HG03060 (cell line): ENCODE measurements at regions not wholly inside any gene's neighbourhood (a gene's known extent, or its start where the extent isn't known, plus 50 kb on each side); places are given as distances from the start of the nearest gene placed in this dataset.
A peak's percentile ranks its signal among the peaks of the same experiment; 100 is the strongest.

Experiments used
- ATAC-seq: cut with Tn5 transposase; IDR thresholded peaks from one replicate; pipeline ENCODE4 v1.9.1; 2021; ENCODE audit warnings: low read depth, moderate number of reproducible peaks; ENCODE audit not compliant: unreplicated experiment

GRCh38 chr10:52927678-52928077 is 155.1 kb upstream of the MBL2 start:
- no peak for ATAC-seq

- ATAC-seq: no peak
These were observed 150.9 kb upstream of the MBL2 start for GRCh38 chr10:52923520-52923919.

GRCh38 chr10:52918714-52919305 is 146.2 kb upstream of the MBL2 start:
- peak; percentile 58 for ATAC-seq

- ATAC-seq: no peak
These were observed 142.8 kb upstream of the MBL2 start for GRCh38 chr10:52915391-52915790.

GRCh38 chr10:52911163-52911562 is 138.6 kb upstream of the MBL2 start:
- ATAC-seq: no peak

- ATAC-seq: no peak
These were observed 135.9 kb upstream of the MBL2 start for GRCh38 chr10:52908478-52908877.

GRCh38 chr10:52906046-52906445 is 133.5 kb upstream of the MBL2 start:
- ATAC-seq: no peak

GRCh38 chr10:52903397-52903938 is 130.9 kb upstream of the MBL2 start:
- ATAC-seq: no peak

GRCh38 chr10:52900593-52900992 is 128.0 kb upstream of the MBL2 start:
- no peak for ATAC-seq

GRCh38 chr10:52897162-52897561 is 124.6 kb upstream of the MBL2 start:
- no peak for ATAC-seq

GRCh38 chr10:52895059-52895458 is 122.5 kb upstream of the MBL2 start:
- ATAC-seq: no peak

GRCh38 chr10:52890281-52890680 is 117.7 kb upstream of the MBL2 start:
- no peak for ATAC-seq

GRCh38 chr10:52889611-52890010 is 117.0 kb upstream of the MBL2 start:
- no peak for ATAC-seq

- ATAC-seq: peak; percentile 83
These were observed 111.7 kb upstream of the MBL2 start for GRCh38 chr10:52883996-52884871.

- ATAC-seq: no peak
These were observed 106.7 kb upstream of the MBL2 start for GRCh38 chr10:52879091-52879807.

GRCh38 chr10:52877451-52877850 is 104.9 kb upstream of the MBL2 start:
- ATAC-seq: no peak

- ATAC-seq: no peak
These were observed 102.8 kb upstream of the MBL2 start for GRCh38 chr10:52875336-52875735.

- no peak for ATAC-seq
These were observed 102.0 kb upstream of the MBL2 start for GRCh38 chr10:52874581-52874980.

- no peak for ATAC-seq
These were observed 98.7 kb upstream of the MBL2 start for GRCh38 chr10:52871191-52871843.

- no peak for ATAC-seq
These were observed 98.0 kb upstream of the MBL2 start for GRCh38 chr10:52870562-52870961.

GRCh38 chr10:52869864-52870263 is 97.3 kb upstream of the MBL2 start:
- no peak for ATAC-seq
